ENCODE measurements at regions not wholly inside any gene's neighbourhood (a gene's known extent, or its start where the extent isn't known, plus 50 kb on each side); places are given as distances from the start of the nearest gene placed in this dataset.

DNA sequence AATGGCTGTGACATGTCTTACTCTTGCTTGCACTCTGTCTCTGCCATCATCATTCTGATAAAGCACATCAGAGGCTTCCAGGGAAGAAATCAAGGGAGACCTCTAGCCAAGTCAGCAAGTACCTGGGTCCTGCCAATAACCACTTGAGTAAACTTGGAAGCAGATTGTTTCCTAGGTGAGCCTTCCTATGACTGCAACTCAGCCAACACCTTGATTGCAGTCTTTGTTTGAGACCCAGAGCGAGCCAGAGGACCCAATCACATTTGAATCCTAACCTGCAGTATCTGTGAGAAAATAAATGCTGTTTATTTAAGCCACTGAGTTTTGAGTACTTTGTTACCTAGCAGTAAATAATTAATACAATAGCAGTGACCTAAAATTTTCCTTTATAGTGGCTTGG, 356.8 kb upstream of the CHD1 start:
- ChIA-PET CTCF (ENCODE audit: partially characterized antibody) (no interaction called here), POLR2A (ENCODE audit: partially characterized antibody) (no interaction called here)
- H3K4me2 ChIP-seq (ENCODE audit: insufficient read depth in 1 of 2, low read depth in 2 of 2, low read length in 2 of 2): no peak overlapping the region
- H2AFZ ChIP-seq (ENCODE audit: low read length): no peak overlapping the region
- no peak overlapping the region for H3K14ac ChIP-seq (ENCODE audit: insufficient read length)
- no peak overlapping the region for H4K91ac ChIP-seq (replicated peaks; ENCODE audit: insufficient read length, low read length)
- no peak overlapping the region for H4K5ac ChIP-seq (ENCODE audit: insufficient read length, low read depth, low read length)
- no peak overlapping the region for H3K4ac ChIP-seq (replicated peaks; ENCODE audit: insufficient read length, low read depth, low read length)
- no peak overlapping the region for H3K56ac ChIP-seq (replicated peaks; ENCODE audit: insufficient read length, low read depth, low read length)
- H2BK20ac ChIP-seq (ENCODE audit: low read length): no peak overlapping the region
- TF ChIP-seq HDAC2 (IDR thresholded peaks at IDR 0.05; ENCODE audit: borderline replicate concordance in 1 of 2, low read depth in 2 of 2, low read length in 2 of 2) (no peak), CBX5 (IDR thresholded peaks at IDR 0.05; ENCODE audit: low read depth, low read length) (no peak), GABPA (IDR thresholded peaks at IDR 0.05; ENCODE audit: borderline replicate concordance, insufficient read depth, low read length) (no peak), POU5F1 (IDR thresholded peaks at IDR 0.05; ENCODE audit: low read depth, low read length) (no peak), FOSL1 (IDR thresholded peaks at IDR 0.05; ENCODE audit: insufficient read depth, low read depth, low read length) (no peak), CEBPB (IDR thresholded peaks at IDR 0.05; ENCODE audit: low read depth, low read length) (no peak), SIX5 (IDR thresholded peaks at IDR 0.05; ENCODE audit: low read depth, low read length) (no peak), CREB1 (IDR thresholded peaks at IDR 0.05) (no peak), BACH1 (IDR thresholded peaks at IDR 0.05; ENCODE audit: low read length) (no peak)
- TF ChIP-seq, protein P1, sequence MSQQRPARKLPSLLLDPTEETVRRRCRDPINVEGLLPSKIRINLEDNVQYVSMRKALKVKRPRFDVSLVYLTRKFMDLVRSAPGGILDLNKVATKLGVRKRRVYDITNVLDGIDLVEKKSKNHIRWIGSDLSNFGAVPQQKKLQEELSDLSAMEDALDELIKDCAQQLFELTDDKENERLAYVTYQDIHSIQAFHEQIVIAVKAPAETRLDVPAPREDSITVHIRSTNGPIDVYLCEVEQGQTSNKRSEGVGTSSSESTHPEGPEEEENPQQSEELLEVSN (IDR thresholded peaks at IDR 0.05): no peak
- no peak overlapping the region for H2AK5ac ChIP-seq (ENCODE audit: low read depth, low read length)
- no peaks in the 10 kb centered on the region for H3K4me1 ChIP-seq (replicated peaks in 1 of 4; ENCODE audit: control insufficient read depth in 3 of 4, insufficient read depth in 4 of 4, low read length in 3 of 4)
- H3K79me1 ChIP-seq (ENCODE audit: low read depth, low read length): no peaks in the 10 kb centered on the region
- no peak for FAIRE-seq
- no peak overlapping the region for H2BK15ac ChIP-seq (ENCODE audit: low read length)
- H3K27ac ChIP-seq (ENCODE audit: low read depth, low read length): no peak overlapping the region
- H3K4me3 ChIP-seq (ENCODE audit: extremely low read depth in 1 of 4, insufficient read depth in 2 of 4, low read depth in 3 of 4, low read length in 4 of 4): no peak overlapping the region
- WGBS, 2 experiments (ENCODE audit: extremely low coverage in 1 of 2, insufficient coverage in 1 of 2, insufficient read length in 1 of 2, insufficient replicate concordance in 2 of 2, low coverage in 1 of 2, low lambda C conversion rate in 2 of 2, missing lambda C conversion rate in 1 of 2): 94% methylated on average over 1 of the region's 1 CpG; no CpG with 5 or more reads in 1 of the 2 experiments
- H2BK12ac ChIP-seq (ENCODE audit: low read depth, low read length): no peak overlapping the region
- H2BK5ac ChIP-seq (ENCODE audit: low read depth, low read length): no peak overlapping the region
- H3K36me3 ChIP-seq (ENCODE audit: control insufficient read depth in 2 of 4, insufficient read depth in 4 of 4, low read length in 3 of 4): no peaks in the 10 kb centered on the region
- H3K23ac ChIP-seq (ENCODE audit: insufficient read length): no peak overlapping the region
- H3K27me3 ChIP-seq (replicated peaks in 1 of 4; ENCODE audit: control insufficient read depth in 3 of 4, extremely low read depth in 1 of 4, insufficient read depth in 3 of 4, low read length in 3 of 4): no peaks in the 10 kb centered on the region
- no peak overlapping the region for H2BK120ac ChIP-seq (replicated peaks; ENCODE audit: low read depth, low read length)
- no peaks in the 10 kb centered on the region for H3K23me2 ChIP-seq (ENCODE audit: low read depth, low read length)
- no peak overlapping the region for H3K9ac ChIP-seq (replicated peaks in 1 of 4; ENCODE audit: extremely low read depth in 1 of 4, low read depth in 3 of 4, low read length in 3 of 4)
- H3K18ac ChIP-seq (ENCODE audit: extremely low read depth, low read length): no peak overlapping the region
- H3K79me2 ChIP-seq (ENCODE audit: control insufficient read depth in 1 of 2, insufficient read depth in 2 of 2, low read length in 2 of 2): no peaks in the 10 kb centered on the region
- no peak overlapping the region for H4K8ac ChIP-seq (ENCODE audit: extremely low read depth, insufficient read depth, low read length)
- no peaks in the 10 kb centered on the region for H3K9me3 ChIP-seq (ENCODE audit: insufficient read depth in 2 of 2, low read depth in 1 of 2, low read length in 1 of 2)
- DNase-seq (ENCODE audit: low read depth in 1 of 2, low spot score in 2 of 2): no peak
- no peaks in the 10 kb centered on the region for H4K20me1 ChIP-seq (replicated peaks in 1 of 2; ENCODE audit: control insufficient read depth in 1 of 2, insufficient read depth in 2 of 2, low read length in 2 of 2)

All from H1 (cell line).